ENCODE measurements at regions not wholly inside any gene's neighbourhood (a gene's known extent, or its start where the extent isn't known, plus 50 kb on each side); places are given as distances from the start of the nearest gene placed in this dataset.
"Not testable (repeated sequence)": the region's sequence is repeated elsewhere in the genome, so short reads cannot be mapped to it uniquely, and the experiment has no call there.

DNA sequence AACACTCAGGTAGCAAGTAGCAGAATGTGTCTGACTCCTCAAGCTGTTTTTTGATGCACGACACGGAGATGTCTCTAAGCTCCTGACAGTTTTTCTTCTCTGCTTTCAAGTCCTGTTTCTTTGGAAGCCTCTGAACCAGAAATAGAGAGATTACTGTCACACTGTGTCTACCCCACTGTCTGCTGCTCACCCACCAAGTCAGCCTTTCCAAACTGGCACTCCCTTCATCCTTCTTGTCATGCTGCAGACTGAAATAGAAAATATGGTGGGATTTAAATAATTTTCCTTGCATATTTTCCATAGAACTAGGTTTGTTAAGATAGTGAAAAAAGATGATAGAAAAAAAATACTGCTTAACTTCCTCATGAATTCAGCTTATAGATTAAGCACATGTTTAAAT lies 102.5 kb upstream of the SPANXN4 start:
- H3K4me3 ChIP-seq (ENCODE audit: low read depth, low read length): no peak overlapping the region
- FAIRE-seq (no peak), DNase-seq (ENCODE audit: low read depth) (no peak)
- TF ChIP-seq, protein P1, sequence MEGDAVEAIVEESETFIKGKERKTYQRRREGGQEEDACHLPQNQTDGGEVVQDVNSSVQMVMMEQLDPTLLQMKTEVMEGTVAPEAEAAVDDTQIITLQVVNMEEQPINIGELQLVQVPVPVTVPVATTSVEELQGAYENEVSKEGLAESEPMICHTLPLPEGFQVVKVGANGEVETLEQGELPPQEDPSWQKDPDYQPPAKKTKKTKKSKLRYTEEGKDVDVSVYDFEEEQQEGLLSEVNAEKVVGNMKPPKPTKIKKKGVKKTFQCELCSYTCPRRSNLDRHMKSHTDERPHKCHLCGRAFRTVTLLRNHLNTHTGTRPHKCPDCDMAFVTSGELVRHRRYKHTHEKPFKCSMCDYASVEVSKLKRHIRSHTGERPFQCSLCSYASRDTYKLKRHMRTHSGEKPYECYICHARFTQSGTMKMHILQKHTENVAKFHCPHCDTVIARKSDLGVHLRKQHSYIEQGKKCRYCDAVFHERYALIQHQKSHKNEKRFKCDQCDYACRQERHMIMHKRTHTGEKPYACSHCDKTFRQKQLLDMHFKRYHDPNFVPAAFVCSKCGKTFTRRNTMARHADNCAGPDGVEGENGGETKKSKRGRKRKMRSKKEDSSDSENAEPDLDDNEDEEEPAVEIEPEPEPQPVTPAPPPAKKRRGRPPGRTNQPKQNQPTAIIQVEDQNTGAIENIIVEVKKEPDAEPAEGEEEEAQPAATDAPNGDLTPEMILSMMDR (IDR thresholded peaks at IDR 0.05; ENCODE audit: insufficient read depth, low read length, severe bottlenecking): no peak
- no peaks in the 10 kb centered on the region for H3K36me3 ChIP-seq (ENCODE audit: control insufficient read depth, insufficient read depth, low read length)
- no peaks in the 10 kb centered on the region for H3K27me3 ChIP-seq (ENCODE audit: control insufficient read depth, insufficient read depth, low read length)

DNA sequence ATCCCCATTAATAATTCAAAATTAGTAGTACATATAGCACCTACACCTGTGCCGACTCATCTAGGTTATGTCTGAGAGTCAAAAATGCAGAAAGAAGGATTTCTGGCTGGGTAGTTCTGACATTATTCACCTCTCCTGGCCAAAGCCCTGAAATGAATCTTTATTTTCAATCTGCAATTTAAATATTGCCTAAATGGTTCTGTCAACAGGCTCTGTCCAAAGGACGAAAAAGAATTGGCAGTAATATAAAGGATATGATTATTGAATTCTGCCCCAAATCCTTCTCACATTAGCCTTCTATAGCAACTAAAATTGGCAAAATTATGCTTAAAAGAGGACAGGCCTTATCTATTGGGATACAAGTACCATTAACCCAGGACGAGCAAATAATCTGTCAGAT lies 86.9 kb upstream of the SPANXN4 start:
- Histone ChIP-seq H3K27me3 (ENCODE audit: control insufficient read depth, insufficient read depth, low read length) (no peaks in the 10 kb centered on the region), H3K4me3 (ENCODE audit: low read depth, low read length) (no peak overlapping the region), H3K36me3 (ENCODE audit: control insufficient read depth, insufficient read depth, low read length) (no peaks in the 10 kb centered on the region)
- no peak for FAIRE-seq
- no peak for DNase-seq (ENCODE audit: low read depth)
- TF ChIP-seq, protein P1 (IDR thresholded peaks at IDR 0.05; ENCODE audit: insufficient read depth, low read length, severe bottlenecking): no peak

DNA sequence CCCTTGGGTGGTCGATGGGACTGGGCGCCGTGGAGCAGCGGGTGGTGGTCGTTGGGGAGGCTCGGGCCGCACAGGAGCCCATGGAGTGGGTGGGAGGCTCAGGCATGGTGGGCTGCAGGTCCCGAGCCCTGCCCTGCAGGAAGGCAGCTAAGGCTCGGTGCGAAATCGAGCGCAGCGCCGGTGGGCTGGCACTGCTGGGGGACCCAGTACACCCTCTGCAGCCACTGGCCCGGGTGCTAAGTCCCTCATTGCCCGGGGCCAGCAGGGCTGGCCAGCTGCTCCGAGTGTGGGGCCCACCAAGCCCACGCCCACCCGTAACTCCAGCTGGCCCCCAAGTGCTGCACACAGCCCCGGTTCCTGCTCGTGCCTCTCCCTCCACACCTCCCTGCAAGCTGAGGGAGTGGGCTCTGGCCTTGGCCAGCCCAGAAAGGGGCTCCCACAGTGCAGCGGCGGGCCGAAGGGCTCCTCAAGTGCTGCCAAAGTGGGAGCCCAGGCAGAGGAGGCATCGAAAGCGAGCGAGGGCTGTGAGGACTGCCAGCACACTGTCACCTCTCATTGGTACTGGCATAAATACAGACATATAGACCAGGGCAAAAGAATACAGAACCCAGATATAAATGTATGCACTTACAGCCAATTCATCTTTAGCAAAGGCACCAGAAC lies 53.5 kb upstream of the SPANXN4 start:
- not testable (repeated sequence) for FAIRE-seq; H3K27me3 ChIP-seq (ENCODE audit: control insufficient read depth, insufficient read depth, low read length); DNase-seq (ENCODE audit: low read depth); H3K36me3 ChIP-seq (ENCODE audit: control insufficient read depth, insufficient read depth, low read length); H3K4me3 ChIP-seq (ENCODE audit: low read depth, low read length)

Data from bronchial epithelial cell (primary cell).